Right renal cortex interstitium (tissue), 3 donors: ENCODE measurements at regions not wholly inside any gene's neighbourhood (a gene's known extent, or its start where the extent isn't known, plus 50 kb on each side); places are given as distances from the start of the nearest gene placed in this dataset.
"Not testable (repeated sequence)": the region's sequence is repeated elsewhere in the genome, so short reads cannot be mapped to it uniquely, and the experiment has no call there.

ENCODE experiments used
- DNase-seq, 3 donors: peaks; one replicate each; pipeline ENCODE4 v3.0.0-alpha.2; 2013; ENCODE audit warnings: low read depth in 3 of 3, low spot score in 2 of 3

DNA sequence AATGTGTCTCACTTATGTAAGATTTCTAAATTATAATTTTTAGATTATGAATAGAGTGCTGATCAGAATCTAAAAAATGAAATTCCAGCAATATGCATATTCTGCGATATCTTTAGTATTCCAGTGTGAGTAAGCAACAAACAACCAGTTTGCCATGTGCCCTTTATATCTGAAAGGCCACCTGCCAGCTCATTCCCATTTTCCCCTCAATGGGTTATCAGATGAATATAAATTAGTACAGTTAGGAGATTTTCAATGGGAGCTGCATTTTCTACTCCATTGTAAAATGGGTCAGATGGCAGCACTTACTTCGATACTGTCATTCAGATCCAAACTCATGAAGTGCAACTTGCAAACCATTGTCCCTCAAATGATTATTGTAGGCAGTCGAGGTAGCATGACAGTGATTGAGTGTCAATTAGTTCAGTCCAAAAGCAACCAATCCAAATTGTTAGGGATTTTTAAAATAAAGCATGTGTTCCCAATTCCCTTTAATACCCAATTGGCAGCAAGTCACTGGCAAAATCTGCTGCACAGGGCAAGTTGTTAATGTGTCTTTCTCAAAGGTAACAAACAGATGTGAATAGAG lies 680.3 kb downstream of the LRRIQ3 start:
- DNase-seq = no peak

DNA sequence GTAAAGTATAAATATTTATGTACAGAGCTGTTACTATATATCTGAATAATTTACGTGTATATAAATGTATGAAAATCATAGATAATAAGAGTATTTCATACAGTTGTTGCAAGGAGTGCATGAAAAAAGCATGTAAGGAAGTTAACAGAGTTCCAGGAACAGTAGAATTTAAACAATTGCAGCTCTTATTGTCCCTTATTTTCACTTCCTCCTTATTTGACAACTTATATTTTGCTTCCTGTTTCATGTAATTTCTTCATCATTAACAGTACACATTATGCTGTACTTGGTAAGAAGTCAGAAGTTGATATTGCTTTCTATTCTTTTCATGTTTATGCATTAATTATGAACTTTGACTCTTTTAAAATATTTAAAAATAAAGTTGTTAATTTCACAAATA lies 681.5 kb downstream of the LRRIQ3 start:
- DNase-seq = no peak

DNA sequence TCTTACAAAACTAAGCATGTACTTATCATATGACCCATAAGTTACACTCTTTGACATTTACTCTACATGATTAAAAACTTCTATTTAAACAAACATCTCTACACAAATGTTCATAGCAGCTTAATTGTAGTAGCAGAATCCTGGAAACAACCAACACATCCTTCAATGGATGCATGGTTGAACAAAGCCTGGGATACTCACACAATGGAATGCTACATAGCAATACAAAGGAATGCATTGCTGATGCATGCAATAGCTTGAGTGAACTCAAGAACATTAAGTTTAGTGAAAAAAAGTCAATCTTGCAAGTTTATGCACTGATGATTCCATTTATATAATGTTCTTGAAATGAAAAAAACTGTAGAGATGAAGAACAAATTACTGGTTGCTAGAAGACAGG lies 686.9 kb downstream of the LRRIQ3 start:
- no peak for DNase-seq

DNA sequence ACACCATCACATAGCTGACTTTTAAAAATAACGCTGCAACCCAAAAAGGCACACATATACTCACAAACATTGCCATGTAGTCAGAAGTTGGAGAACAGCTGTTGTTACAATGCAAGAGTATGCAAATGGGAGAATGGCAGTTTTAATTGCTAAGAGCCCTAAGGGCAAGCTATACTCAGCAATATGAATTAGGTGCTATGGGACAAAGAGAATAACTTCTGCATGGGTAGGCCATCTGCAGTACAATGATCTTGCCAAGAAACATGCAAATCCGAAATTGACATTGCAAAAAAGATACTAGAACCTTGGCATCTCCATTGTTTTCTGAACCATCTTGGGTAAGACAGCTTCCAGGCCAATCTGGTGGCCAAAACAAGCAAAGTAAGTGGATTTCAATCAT lies 697.8 kb downstream of the LRRIQ3 start:
- DNase-seq = no peak

DNA sequence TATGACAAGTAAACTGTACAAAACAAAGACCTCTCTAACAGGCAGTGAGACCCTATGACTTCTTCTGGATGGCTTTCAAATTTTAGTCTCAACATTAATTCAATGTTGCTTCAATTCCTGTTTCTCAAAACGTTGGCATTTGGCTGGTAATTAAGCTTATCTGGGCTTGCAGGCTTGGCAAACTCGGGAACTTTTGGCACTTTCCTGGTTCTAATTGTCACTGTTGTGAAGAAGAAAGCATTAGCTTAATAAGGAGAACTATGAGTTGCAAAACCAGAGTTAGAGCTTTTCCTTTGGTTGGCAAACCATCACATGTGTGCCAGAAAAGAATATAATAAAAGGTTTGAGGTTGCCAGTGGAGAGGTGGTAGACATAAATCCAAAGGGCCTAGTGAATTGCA lies 698.3 kb downstream of the LRRIQ3 start:
- no peak for DNase-seq

DNA sequence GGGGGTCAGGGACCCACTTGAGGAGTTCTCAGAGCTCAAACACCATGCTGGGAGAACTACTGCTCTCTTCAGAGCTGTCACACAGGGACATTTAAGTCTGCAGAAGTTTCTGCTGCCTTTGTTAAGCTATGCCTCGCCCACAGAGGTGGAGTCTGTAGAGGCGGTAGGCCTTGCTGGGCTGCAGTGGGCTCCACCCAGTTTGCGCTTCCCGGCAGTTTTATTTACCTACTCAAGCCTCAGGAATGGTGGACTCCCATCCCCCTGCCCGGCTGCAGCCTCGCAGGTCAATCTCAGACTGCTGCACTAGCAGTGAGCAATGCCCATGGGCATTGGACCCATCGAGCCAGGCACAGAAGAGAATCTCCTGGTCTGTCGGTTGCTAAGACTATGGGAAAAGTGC lies 706.4 kb downstream of the LRRIQ3 start:
- DNase-seq = no peak

DNA sequence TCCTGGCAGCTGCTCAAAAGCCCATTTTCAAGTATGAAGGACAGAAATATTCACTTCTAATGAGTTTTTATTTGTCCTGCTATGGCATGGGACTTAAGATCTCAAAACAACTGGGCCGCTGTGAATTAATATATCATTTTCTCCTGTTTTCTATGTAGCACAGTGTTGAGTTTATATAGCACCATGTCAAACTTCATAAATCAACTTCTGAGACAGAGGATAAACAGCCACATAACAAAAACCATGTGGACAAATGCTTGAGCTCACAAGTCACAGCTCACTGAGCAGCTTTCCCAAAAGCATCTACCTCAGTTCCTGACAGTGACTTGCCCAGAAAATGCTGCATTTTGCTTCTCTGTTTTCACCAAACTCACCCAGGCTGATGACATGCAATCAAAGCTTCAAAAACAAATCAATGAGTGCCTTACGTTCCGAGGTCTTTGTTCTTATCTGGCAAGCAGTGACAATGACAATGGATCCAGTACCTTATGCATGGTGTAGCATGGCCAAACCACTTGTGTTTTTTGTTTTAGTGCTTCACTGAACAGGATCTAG lies 722.6 kb downstream of the LRRIQ3 start:
- DNase-seq = no peak

DNA sequence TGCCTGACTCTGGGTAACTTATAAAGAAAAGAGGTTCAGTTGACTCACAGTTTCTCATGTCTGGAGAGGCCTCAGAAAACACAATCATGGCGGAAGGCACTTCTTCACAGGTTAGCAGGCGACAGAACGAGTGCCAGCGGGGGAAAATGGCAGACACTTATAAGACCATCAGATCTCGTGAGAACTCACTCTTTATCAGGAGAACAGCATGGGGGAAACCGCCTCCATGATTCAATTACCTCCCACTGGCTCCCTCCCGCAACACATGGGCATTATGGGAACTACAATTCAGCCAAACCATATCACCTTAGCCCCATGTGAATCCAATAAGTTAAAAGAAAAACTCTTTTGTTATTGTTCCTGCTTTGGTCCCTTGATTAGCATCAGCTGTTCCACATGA lies 725.2 kb downstream of the LRRIQ3 start:
- no peak for DNase-seq

DNA sequence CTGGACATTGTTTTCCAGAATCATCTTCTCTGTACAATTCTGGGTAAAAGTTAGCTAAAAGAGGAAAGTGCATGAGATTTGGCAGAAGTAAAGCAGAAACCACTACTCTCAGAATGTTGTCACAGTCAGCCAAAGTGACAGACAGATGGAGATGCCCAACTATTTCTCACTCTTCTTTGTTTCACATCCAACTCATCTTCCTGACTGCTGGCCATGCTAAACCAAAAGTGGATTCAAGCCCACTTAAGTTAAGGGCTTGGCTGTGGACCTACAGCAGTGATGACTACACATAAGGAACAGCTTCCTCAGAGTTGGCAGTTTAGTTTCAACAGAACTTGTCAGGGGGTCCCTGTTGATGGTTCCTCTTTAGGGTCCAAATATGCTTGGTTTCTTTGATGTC lies 730.2 kb downstream of the LRRIQ3 start:
- DNase-seq = no peak

DNA sequence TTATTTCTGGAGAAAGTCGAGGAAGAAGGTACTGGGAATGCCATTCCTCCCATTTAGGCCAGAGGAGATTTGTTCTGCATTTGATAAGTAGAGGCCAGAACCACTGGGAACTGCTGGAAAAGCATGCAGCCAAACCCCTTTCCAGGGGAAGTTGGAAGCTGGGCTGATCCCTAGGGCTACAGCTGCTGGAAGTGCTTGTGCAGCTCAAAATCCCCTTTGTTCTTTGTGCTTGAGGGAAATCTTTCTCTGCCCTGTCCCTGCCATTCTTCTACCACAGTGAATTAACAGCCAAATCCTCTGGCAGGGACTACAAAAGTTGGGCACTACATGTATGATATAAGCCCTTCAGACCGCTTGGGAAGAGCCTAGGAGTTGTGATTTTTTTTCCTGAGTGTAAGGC lies 734.1 kb downstream of the LRRIQ3 start:
- no peak for DNase-seq

DNA sequence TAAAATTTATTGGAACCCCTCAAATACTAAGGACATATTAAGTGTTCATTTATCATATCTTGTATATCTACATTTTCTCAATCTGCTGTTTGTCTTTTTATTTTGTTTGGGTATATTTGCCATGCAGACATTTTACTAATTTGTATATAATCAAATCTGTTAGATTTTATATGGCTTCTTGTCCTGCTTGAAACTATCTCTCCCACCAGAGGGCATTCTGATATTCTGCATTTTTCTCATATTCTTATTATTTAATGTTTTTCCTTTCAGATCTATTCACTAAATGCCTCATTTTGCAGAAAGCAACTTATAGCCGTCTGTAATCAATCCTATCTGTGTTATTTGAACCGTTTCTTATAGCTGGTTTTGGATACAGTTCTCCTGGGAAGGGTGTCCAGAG lies 745.5 kb downstream of the LRRIQ3 start:
- no peak for DNase-seq

DNA sequence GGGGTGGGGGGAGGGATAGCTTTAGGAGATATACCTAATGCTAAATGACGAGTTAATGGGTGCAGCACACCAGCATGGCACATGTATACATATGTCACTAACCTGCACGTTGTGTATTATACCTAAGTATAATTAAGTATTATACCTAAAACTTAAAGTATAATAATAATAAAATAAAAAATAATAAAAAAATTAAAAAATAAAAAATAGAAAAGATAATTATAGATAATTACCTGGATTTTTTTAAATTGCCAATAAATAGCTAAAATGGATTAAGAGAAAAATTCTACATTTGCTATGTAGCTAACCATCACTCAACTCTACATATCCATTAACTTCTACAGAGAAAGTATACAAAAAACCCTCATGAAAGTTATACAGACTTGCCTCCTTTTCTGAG lies 747.3 kb downstream of the LRRIQ3 start:
- not testable (repeated sequence) for DNase-seq

DNA sequence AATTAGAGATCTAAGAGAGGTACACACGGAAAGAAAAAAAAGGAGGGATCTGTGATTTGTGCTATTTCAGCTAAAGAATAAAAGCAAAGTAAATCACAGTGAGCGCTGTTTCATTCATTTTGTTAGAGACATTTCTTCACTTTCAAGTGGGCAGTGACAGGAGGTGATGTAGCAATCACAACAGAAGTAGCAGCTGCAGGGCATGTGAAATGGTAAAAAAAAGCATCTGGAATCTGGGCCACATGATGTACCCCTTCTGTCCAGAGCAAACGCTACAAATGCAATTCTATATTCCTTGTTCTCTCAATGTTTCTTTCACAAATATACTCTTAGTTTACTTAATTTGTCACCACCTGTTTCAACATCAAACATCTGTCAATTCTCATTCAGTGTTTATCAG lies 786.5 kb downstream of the LRRIQ3 start:
- DNase-seq = no peak

DNA sequence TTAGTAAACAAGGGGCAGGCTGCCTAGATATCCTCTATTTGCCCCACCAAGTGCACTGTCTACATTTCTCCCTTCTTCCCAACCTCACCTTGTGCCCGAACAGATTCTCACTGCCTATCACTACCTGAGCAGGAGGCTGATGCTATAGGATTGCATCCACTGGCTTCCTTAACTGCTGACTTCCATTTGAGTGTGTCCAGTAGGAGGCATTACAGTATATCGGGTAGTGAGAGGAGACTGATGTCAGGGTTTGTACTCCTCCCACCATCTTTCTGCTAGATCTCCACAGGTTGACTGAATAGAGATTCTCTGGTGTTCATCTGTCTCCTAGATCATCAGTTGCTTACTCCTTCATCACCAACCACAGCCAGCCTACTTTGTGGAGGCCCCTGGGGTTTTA lies 796.3 kb downstream of the LRRIQ3 start:
- no peak for DNase-seq

DNA sequence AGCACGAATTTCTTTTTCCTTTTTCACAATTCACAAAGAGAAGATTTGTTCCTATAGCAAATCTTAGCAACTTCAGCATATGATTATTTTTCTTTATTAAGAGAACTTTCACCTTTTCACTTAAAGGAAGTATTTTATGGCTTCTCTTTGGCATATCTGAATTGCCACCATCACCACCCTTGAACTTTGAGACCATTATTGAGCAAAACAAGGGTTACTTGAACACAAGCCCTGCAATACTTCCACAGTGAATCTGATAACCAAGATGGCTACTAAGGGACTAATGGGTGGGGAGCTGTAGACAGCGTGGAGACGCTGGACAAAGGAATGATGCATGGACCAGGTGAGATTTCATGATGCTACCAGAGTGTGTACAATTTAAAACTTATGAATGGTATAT lies 815.0 kb downstream of the LRRIQ3 start:
- DNase-seq = no peak

DNA sequence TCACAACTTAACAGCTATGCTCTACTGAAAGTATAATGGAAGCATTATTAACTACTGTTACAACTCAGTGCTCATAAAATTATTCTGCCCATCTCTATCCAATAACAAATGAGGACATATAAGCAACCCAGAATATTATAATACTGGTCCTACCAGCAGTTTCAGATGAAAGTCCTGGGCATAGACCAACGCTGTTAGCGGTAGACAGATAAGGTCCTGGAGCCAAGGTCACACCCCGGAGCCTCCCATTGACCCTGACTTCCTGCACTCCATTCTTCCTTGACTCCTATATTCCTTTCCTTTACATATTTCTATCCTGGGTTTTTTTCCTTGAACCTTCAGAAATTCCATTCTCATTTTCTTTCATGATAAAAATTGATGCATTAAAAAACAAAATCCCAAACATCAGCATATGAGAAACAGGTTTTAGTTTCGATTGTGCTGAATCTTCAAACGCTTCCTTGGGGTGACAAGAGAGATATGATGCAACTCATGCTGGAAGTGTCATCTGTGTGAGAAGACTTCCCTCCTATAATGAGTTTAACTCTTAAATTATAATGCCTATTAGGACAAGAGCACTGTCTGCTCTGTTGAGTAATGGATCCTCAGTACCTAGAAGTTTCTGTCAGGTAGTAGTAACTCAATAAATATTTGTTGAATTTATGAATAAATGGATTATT lies 831.1 kb downstream of the LRRIQ3 start:
- DNase-seq = no peak

DNA sequence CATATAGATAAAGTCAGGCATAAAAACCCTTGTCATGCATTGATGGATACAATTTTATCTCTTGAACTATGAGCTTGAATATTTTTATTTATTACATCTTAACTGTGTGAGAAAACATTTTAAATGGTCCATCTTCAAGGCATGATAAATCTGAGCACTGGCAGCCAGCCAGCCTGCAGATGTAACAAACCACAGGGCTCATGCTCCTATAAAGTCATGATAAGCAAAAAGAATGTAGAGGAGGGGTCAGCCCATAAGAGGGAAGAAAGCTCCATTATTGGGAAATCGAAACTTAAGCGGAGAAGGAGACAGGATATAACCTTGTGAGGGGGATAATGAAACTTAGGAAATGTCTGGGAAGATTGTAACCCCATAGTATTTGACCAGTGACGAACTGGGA lies 839.0 kb downstream of the LRRIQ3 start:
- no peak for DNase-seq

DNA sequence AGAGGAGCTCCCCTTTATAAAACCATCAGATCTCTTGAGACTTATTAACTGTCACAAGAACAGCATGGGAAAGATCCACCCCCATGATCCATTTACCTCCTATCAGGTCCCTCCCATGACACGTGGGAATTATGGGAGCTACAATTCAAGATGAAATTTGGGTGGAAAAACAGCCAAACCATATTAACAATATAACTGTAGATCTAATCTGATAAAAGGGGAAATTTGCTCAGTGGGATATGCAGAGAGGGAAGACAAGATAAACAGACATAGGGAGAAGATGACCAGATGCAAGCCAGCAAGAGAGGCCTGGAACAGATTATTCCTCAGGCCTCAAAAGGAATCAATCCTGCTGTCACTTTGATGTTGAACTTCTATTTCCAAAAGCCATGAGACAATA lies 841.5 kb downstream of the LRRIQ3 start:
- no peak for DNase-seq

DNA sequence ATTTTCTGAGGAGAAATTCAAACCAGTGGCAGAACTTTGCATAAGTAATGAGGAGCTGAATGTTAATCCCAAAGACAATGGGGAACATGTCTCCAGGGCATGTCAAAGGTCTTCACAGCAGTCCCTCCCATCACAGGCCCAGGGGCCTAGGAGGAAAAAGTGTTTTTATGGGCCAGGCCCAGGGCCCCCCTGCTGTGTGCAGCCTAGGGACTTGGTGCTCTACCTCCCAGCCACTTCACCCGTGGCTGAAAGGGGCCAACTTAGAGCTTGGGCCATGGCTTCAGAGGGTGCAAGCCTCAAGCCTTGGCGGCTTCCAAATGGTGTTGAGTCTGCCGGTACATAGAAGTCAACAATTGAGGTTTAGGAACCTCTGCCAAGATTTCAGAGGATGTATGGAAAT lies 854.0 kb downstream of the LRRIQ3 start:
- no peak for DNase-seq

DNA sequence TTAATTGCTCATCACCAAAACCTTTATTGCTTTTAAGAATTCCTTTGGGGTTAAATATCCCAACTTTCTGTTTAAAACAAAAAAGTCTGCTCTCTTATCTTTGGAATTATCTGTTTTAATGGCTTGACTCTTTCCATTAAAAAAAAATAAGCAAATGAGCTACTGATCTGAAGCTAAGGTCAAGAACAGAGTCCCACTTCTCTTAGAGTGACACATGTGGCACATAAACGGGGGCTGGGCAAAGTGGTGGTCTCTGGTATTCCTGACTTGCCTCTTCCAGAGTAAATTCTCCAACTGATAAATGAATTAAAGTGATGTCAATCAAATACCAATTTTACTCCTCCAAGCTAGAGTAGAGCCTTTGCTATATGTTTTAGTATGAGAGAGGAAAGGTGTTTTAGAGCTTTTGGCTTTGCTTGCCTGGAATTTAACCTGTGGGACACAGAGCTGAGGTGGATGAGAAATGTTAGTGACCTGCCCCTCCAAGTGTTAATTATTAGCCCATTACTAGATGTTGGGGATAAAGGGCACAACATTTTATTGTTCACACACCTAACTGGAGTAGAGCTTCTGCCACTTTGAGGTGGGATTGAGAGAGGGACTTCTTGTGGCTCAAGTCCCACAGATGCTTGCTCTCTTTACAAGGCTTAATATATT lies 864.0 kb downstream of the LRRIQ3 start:
- no peak for DNase-seq

DNA sequence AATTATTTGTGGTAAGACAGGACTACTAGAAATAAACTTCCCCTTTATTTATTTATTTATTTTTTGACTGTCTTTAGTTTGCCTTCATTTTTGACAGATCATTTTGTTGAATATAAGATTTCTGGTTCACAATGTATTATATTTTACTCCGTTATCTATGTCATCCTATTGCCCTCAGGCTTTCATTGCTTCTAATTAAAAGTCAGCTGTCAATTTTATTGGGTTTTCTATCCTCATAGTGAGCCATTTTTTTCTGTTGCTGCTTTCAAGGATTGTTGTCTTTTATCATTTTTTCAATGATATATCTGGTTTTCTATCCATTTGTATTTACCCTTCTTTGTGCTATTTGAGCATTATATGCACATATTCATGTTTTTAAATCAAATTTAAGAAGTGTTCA lies 866.2 kb downstream of the LRRIQ3 start:
- no peak for DNase-seq

DNA sequence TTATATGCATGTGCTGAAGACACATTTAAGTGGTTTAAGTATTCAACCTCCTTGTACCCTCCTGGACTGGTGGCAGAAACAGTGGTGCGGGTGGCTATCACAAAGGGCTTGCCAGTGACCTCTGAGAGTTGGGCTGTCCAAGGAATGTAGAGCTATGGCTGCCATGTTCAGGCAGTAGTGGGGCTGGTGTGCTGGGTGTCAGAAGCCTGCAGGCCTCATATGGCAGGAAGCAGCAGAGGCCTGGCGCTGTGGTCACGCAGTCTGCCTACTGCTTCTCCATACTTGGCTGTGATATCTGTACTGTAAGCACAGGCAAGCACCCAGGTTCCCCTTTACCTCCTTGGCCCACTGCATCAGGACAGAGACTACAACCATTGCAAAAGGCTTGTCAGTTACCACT lies 870.0 kb downstream of the LRRIQ3 start:
- DNase-seq = no peak
